Astrocyte (in vitro differentiated cells and primary cell): ENCODE measurements at regions not wholly inside any gene's neighbourhood (a gene's known extent, or its start where the extent isn't known, plus 50 kb on each side); places are given as distances from the start of the nearest gene placed in this dataset.

Experiments used
- EZH2 ChIP-seq: IDR thresholded peaks from 2 replicates; pipeline ENCODE4 v1.6.1; 2012; ENCODE audit warnings: mild to moderate bottlenecking, low read length, inconsistent platforms; ENCODE audit not compliant: insufficient read depth
- TF ChIP-seq, protein P1 (sequence below): IDR thresholded peaks from 2 replicates; pipeline ENCODE4 v1.5.1; 2011; ENCODE audit warnings: low read depth, mild to moderate bottlenecking, inconsistent platforms, low read length, moderate library complexity; ENCODE audit not compliant: insufficient read depth

- TF ChIP-seq, protein P1, sequence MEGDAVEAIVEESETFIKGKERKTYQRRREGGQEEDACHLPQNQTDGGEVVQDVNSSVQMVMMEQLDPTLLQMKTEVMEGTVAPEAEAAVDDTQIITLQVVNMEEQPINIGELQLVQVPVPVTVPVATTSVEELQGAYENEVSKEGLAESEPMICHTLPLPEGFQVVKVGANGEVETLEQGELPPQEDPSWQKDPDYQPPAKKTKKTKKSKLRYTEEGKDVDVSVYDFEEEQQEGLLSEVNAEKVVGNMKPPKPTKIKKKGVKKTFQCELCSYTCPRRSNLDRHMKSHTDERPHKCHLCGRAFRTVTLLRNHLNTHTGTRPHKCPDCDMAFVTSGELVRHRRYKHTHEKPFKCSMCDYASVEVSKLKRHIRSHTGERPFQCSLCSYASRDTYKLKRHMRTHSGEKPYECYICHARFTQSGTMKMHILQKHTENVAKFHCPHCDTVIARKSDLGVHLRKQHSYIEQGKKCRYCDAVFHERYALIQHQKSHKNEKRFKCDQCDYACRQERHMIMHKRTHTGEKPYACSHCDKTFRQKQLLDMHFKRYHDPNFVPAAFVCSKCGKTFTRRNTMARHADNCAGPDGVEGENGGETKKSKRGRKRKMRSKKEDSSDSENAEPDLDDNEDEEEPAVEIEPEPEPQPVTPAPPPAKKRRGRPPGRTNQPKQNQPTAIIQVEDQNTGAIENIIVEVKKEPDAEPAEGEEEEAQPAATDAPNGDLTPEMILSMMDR = no peak
- no peak for TF ChIP-seq EZH2
Observed at GRCh38 chr2:52835909-52836308, 931.7 kb upstream of the CHAC2 start.
